MM.1S (cell line): ENCODE measurements at regions not wholly inside any gene's neighbourhood (a gene's known extent, or its start where the extent isn't known, plus 50 kb on each side); places are given as distances from the start of the nearest gene placed in this dataset.

Experiments used
- CTCF ChIP-seq: fragments of 300-600 bp; sonication (generic); IDR thresholded peaks from 2 replicates; pipeline ENCODE4 v1.5.1; 2016; ENCODE audit warnings: antibody characterized with exemption, low read length, mixed read lengths
- EZH2 ChIP-seq: fragments of 300-600 bp; sonication (generic); optimal IDR thresholded peaks from 2 replicates; pipeline ENCODE3; 2017; ENCODE audit warnings: low read depth, mild to moderate bottlenecking, antibody characterized with exemption, low read length, mixed read lengths
- EZH2phosphoT487 ChIP-seq: fragments of 300-600 bp; sonication (generic); IDR thresholded peaks from 2 replicates; pipeline ENCODE4 v1.6.1; 2018; ENCODE audit warnings: antibody characterized with exemption, low read length

GRCh38 chr5:23139338-23140171 lies 286.4 kb upstream of the CDH12 start:
- TF ChIP-seq EZH2 (no peak), CTCF (peak; percentile 63), EZH2phosphoT487 (no peak)
